GM23248 (cell line): ENCODE measurements at regions not wholly inside any gene's neighbourhood (a gene's known extent, or its start where the extent isn't known, plus 50 kb on each side); places are given as distances from the start of the nearest gene placed in this dataset.
A peak's percentile ranks its signal among the peaks of the same experiment; 100 is the strongest.

Experiments
- DNase-seq: peaks from one replicate; pipeline ENCODE4 v3.0.0-alpha.2; 2015
- H2AFZ ChIP-seq: fragments of 200-600 bp; sonication (generic); 2 replicates; pipeline ENCODE4 v1.6.1; 2016; ENCODE audit warnings: antibody characterized with exemption
- H3F3A ChIP-seq: fragments of 200-600 bp; sonication (generic); 2 replicates; pipeline ENCODE4 v1.6.1; 2016; ENCODE audit warnings: mild to moderate bottlenecking, antibody characterized with exemption, mixed run types; ENCODE audit not compliant: insufficient read depth
- H3K27ac ChIP-seq: fragments of 200-600 bp; sonication (generic); 2 replicates; pipeline ENCODE4 v1.5.1; 2016; ENCODE audit warnings: mild to moderate bottlenecking
- H3K27me3 ChIP-seq: fragments of 200-600 bp; sonication (generic); replicated peaks from 2 replicates; pipeline ENCODE4 v1.6.1; 2016; ENCODE audit warnings: mild to moderate bottlenecking; ENCODE audit not compliant: insufficient read depth
- H3K36me3 ChIP-seq: fragments of 200-600 bp; sonication (generic); 2 replicates; pipeline ENCODE4 v1.6.1; 2016; ENCODE audit warnings: low read depth, mild to moderate bottlenecking
- H3K4me1 ChIP-seq: fragments of 200-600 bp; sonication (generic); 2 replicates; pipeline ENCODE4 v1.6.1; 2016; ENCODE audit warnings: mild to moderate bottlenecking; ENCODE audit not compliant: insufficient read depth
- H3K4me2 ChIP-seq: fragments of 200-600 bp; sonication (generic); one replicate; pipeline ENCODE4 v1.6.1; 2016; ENCODE audit warnings: mild to moderate bottlenecking; ENCODE audit not compliant: unreplicated experiment
- H3K4me3 ChIP-seq: fragments of 200-600 bp; sonication (generic); 2 replicates; pipeline ENCODE4 v1.5.1; 2016; ENCODE audit warnings: mild to moderate bottlenecking
- H3K79me2 ChIP-seq: fragments of 200-600 bp; sonication (generic); 2 replicates; pipeline ENCODE4 v1.6.1; 2016; ENCODE audit warnings: mild to moderate bottlenecking; ENCODE audit not compliant: insufficient read depth
- H3K9ac ChIP-seq: fragments of 200-600 bp; sonication (generic); 2 replicates; pipeline ENCODE4 v1.6.1; 2016; ENCODE audit warnings: mild to moderate bottlenecking
- H3K9me2 ChIP-seq: fragments of 200-600 bp; sonication (generic); 2 replicates; pipeline ENCODE4 v1.6.1; 2016; ENCODE audit warnings: mixed run types, mild to moderate bottlenecking, moderate library complexity; ENCODE audit not compliant: insufficient read depth
- H3K9me3 ChIP-seq: fragments of 200-600 bp; sonication (generic); one replicate; pipeline ENCODE4 v1.6.1; 2017; ENCODE audit warnings: low read depth
- H4K20me1 ChIP-seq: fragments of 200-600 bp; sonication (generic); 2 replicates; pipeline ENCODE4 v1.6.0; 2016; ENCODE audit not compliant: insufficient read depth
- EZH2 ChIP-seq: fragments of 200-600 bp; sonication (generic); IDR thresholded peaks from 2 replicates; pipeline ENCODE4 v1.6.1; 2018; ENCODE audit warnings: antibody characterized with exemption, mild to moderate bottlenecking; ENCODE audit not compliant: insufficient read depth, poor library complexity, severe bottlenecking
- EZH2phosphoT487 ChIP-seq: fragments of 200-600 bp; sonication (generic); IDR thresholded peaks from 2 replicates; pipeline ENCODE4 v1.6.1; 2018; ENCODE audit warnings: antibody characterized with exemption, moderate library complexity, mild to moderate bottlenecking, low read depth; ENCODE audit not compliant: insufficient read depth
- WGBS, 2 experiments: methylation state at CpG; one replicate each; pipeline ENCODE4 v1.1.6; 2015 to 2017; ENCODE audit warnings: low lambda C conversion rate in 2 of 2, low coverage in 1 of 2; ENCODE audit errors: missing lambda C conversion rate in 2 of 2; 5-methylcytosine and 5-hydroxymethylcytosine counted together
- in situ Hi-C: fragments of 300-500 bp; cut with MboI; formaldehyde crosslinking; loops from 2 replicates; pipeline ENCODE4 v1.15.0; 2020

GRCh38 chr6:133004304-133004884 is 190.0 kb downstream of the RPS12 start:
- H3K9me3 ChIP-seq = no peaks in the 10 kb centered on the region
- no peak overlapping the region for H2AFZ ChIP-seq
- in situ Hi-C loops = no loop called here

GRCh38 chr6:133012774-133013173 is 198.4 kb downstream of the RPS12 start:
- Histone ChIP-seq H4K20me1 (no peaks in the 10 kb centered on the region), H2AFZ (no peak overlapping the region), H3K79me2 (no peaks in the 10 kb centered on the region), H3K4me2 (no peak overlapping the region), H3K9ac (no peak overlapping the region), H3K9me2 (no peaks in the 10 kb centered on the region), H3K4me1 (no peaks in the 10 kb centered on the region), H3K27ac (no peak overlapping the region), H3F3A (no peaks in the 10 kb centered on the region), H3K4me3 (no peak overlapping the region), H3K36me3 (no peaks in the 10 kb centered on the region), H3K9me3 (no peaks in the 10 kb centered on the region), H3K27me3 (0 out of 2 replicates have a peak, but pooled peaks cover 10% of the 10 kb centered on the region)
- in situ Hi-C loops = no loop called here
- 27 to 33% methylated on average over 1 of the region's 1 CpG for WGBS, 2 experiments
- TF ChIP-seq EZH2phosphoT487 = no peak
- TF ChIP-seq EZH2 = no peak
- DNase-seq = no peak

More at GRCh38 chr6:133004304-133004884, 190.0 kb downstream of the RPS12 start:
- Histone ChIP-seq H4K20me1 (no peaks in the 10 kb centered on the region), H3K79me2 (no peaks in the 10 kb centered on the region), H3K9ac (no peak overlapping the region), H3K4me2 (no peak overlapping the region), H3K36me3 (no peaks in the 10 kb centered on the region), H3K4me3 (no peak overlapping the region), H3K9me2 (no peaks in the 10 kb centered on the region), H3K27me3 (peaks cover 21% of the 10 kb centered on the region), H3K27ac (no peak overlapping the region), H3F3A (no peaks in the 10 kb centered on the region), H3K4me1 (no peaks in the 10 kb centered on the region)
- WGBS, 2 experiments = 71 to 75% methylated on average over 2 of the region's 2 CpGs
- TF ChIP-seq EZH2 (no peak), EZH2phosphoT487 (no peak)
- DNase-seq = no peak

GRCh38 chr6:133016631-133017030 is 202.3 kb downstream of the RPS12 start:
- Histone ChIP-seq H3F3A (no peaks in the 10 kb centered on the region), H3K4me3 (no peak overlapping the region), H3K9ac (no peak overlapping the region), H3K4me2 (no peak overlapping the region), H3K27me3 (0 out of 2 replicates have a peak, but pooled peaks cover 5% of the 10 kb centered on the region), H3K9me3 (no peaks in the 10 kb centered on the region), H3K4me1 (no peaks in the 10 kb centered on the region), H3K79me2 (no peaks in the 10 kb centered on the region), H3K9me2 (no peaks in the 10 kb centered on the region; the same call in 1 of the 2 replicates), H3K36me3 (no peaks in the 10 kb centered on the region), H2AFZ (no peak overlapping the region), H4K20me1 (no peaks in the 10 kb centered on the region), H3K27ac (no peak overlapping the region)
- TF ChIP-seq EZH2 = no peak
- TF ChIP-seq EZH2phosphoT487 = no peak
- DNase-seq = no peak
- WGBS, 2 experiments = 78 to 81% methylated on average over 5 of the region's 5 CpGs
- in situ Hi-C loops = no loop called here

- no peak for TF ChIP-seq EZH2
- TF ChIP-seq EZH2phosphoT487 = no peak
- Histone ChIP-seq H3K79me2 (no peaks in the 10 kb centered on the region), H3K9ac (no peak overlapping the region), H3K9me3 (no peaks in the 10 kb centered on the region), H2AFZ (no peak overlapping the region), H3K27ac (no peak overlapping the region), H3F3A (no peaks in the 10 kb centered on the region), H3K4me2 (no peak overlapping the region), H3K4me1 (no peaks in the 10 kb centered on the region), H3K36me3 (no peaks in the 10 kb centered on the region), H3K4me3 (no peak overlapping the region), H3K9me2 (no peaks in the 10 kb centered on the region; the same call in 1 of the 2 replicates), H4K20me1 (no peaks in the 10 kb centered on the region), H3K27me3 (0 out of 2 replicates have a peak, but pooled peaks cover 5% of the 10 kb centered on the region)
- 39 to 40% methylated on average over 5 of the region's 5 CpGs for WGBS, 2 experiments
- peak; percentile 38 for DNase-seq
- in situ Hi-C loops = no loop called here
Measured at GRCh38 chr6:133017581-133017980, 203.2 kb downstream of the RPS12 start.
